Neural progenitor cell (in vitro differentiated cells): ENCODE measurements at regions not wholly inside any gene's neighbourhood (a gene's known extent, or its start where the extent isn't known, plus 50 kb on each side); places are given as distances from the start of the nearest gene placed in this dataset.

Experiments used
- DNase-seq: peaks from one replicate; pipeline ENCODE4 v3.0.0-alpha.2; 2016; ENCODE audit warnings: low spot score
- H2AFZ ChIP-seq: fragments of 200-600 bp; sonication (generic); replicated peaks from 2 replicates; pipeline ENCODE4 v1.6.1; 2016; ENCODE audit warnings: antibody characterized with exemption
- H3F3A ChIP-seq: fragments of 200-600 bp; sonication (generic); 2 replicates; pipeline ENCODE4 v1.6.1; 2016; ENCODE audit warnings: antibody characterized with exemption, low read depth
- H3K27ac ChIP-seq: fragments of 200-600 bp; sonication (generic); 2 replicates; pipeline ENCODE4 v1.5.1; 2016; ENCODE audit warnings: mild to moderate bottlenecking
- H3K27me3 ChIP-seq: fragments of 200-600 bp; sonication (generic); 2 replicates; pipeline ENCODE4 v1.6.1; 2016; ENCODE audit warnings: mild to moderate bottlenecking, moderate library complexity
- H3K36me3 ChIP-seq: fragments of 200-600 bp; sonication (generic); 2 replicates; pipeline ENCODE4 v1.5.1; 2016
- H3K4me1 ChIP-seq: fragments of 200-600 bp; sonication (generic); 2 replicates; pipeline ENCODE4 v1.6.1; 2016; ENCODE audit warnings: mixed run types
- H3K4me2 ChIP-seq: fragments of 200-600 bp; sonication (generic); 2 replicates; pipeline ENCODE4 v1.6.1; 2016
- H3K4me3 ChIP-seq: fragments of 200-600 bp; sonication (generic); 2 replicates; pipeline ENCODE4 v1.5.1; 2016
- H3K79me2 ChIP-seq: fragments of 200-600 bp; sonication (generic); 2 replicates; pipeline ENCODE4 v1.6.1; 2016; ENCODE audit warnings: low read depth
- H3K9ac ChIP-seq: fragments of 200-600 bp; sonication (generic); 2 replicates; pipeline ENCODE4 v1.6.1; 2016
- H3K9me3 ChIP-seq: fragments of 200-600 bp; sonication (generic); 2 replicates; pipeline ENCODE4 v1.5.1; 2016; ENCODE audit warnings: low read depth
- H4K20me1 ChIP-seq: fragments of 200-600 bp; sonication (generic); 2 replicates; pipeline ENCODE4 v1.6.1; 2016; ENCODE audit warnings: low read depth
- H3K27ac Mint-ChIP-seq: 3 replicates; pipeline ENCODE4 v1.8.0; 2021; ENCODE audit warnings: mixed read lengths
- H3K27me3 Mint-ChIP-seq: 2 replicates; pipeline ENCODE4 v1.8.0; 2022; ENCODE audit warnings: low read depth, mild to moderate bottlenecking, inconsistent platforms, moderate library complexity, mixed read lengths; ENCODE audit not compliant: insufficient read depth
- H3K36me3 Mint-ChIP-seq: 3 replicates; pipeline ENCODE4 v1.8.0; 2021; ENCODE audit warnings: mixed read lengths
- H3K4me1 Mint-ChIP-seq: 3 replicates; pipeline ENCODE4 v1.8.0; 2021; ENCODE audit warnings: mixed read lengths
- H3K4me3 Mint-ChIP-seq: 3 replicates; pipeline ENCODE4 v1.8.0; 2021; ENCODE audit warnings: mild to moderate bottlenecking, moderate library complexity, mixed read lengths
- H3K9me3 Mint-ChIP-seq: 3 replicates; pipeline ENCODE4 v1.8.0; 2020; ENCODE audit warnings: mixed read lengths
- CTCF ChIP-seq: fragments of 200-600 bp; sonication (generic); IDR thresholded peaks from 2 replicates; pipeline ENCODE4 v1.5.1; 2017; ENCODE audit warnings: antibody characterized with exemption, mild to moderate bottlenecking
- EZH2 ChIP-seq: fragments of 200-600 bp; sonication (generic); IDR thresholded peaks from 2 replicates; pipeline ENCODE4 v1.6.1; 2017; ENCODE audit warnings: antibody characterized with exemption, mild to moderate bottlenecking, moderate library complexity
- EZH2phosphoT487 ChIP-seq: fragments of 200-600 bp; sonication (generic); IDR thresholded peaks from 2 replicates; pipeline ENCODE4 v1.6.1; 2017; ENCODE audit warnings: antibody characterized with exemption

- Mint-ChIP-seq H3K4me3 (no peak overlapping the region), H3K27me3 (no peaks in the 10 kb centered on the region), H3K9me3 (peaks cover 7% of the 10 kb centered on the region), H3K36me3 (no peaks in the 10 kb centered on the region), H3K4me1 (no peaks in the 10 kb centered on the region), H3K27ac (no peak overlapping the region)
- no peaks in the 10 kb centered on the region for H3K79me2 ChIP-seq
- no peak overlapping the region for H3K9ac ChIP-seq
- TF ChIP-seq EZH2 (no peak), EZH2phosphoT487 (no peak), CTCF (no peak)
- no peak overlapping the region for H3K4me3 ChIP-seq
- H3K4me1 ChIP-seq = no peaks in the 10 kb centered on the region
- H3K4me2 ChIP-seq = no peak overlapping the region
- H3K9me3 ChIP-seq = no peaks in the 10 kb centered on the region
- no peak for DNase-seq
- no peaks in the 10 kb centered on the region for H3K27me3 ChIP-seq
- no peak overlapping the region for H3K27ac ChIP-seq
- no peak overlapping the region for H2AFZ ChIP-seq
- H3F3A ChIP-seq = no peaks in the 10 kb centered on the region
- no peaks in the 10 kb centered on the region for H4K20me1 ChIP-seq
- H3K36me3 ChIP-seq = no peaks in the 10 kb centered on the region
Measured at GRCh38 chr5:106028314-106028713, 1642.4 kb downstream of the EFNA5 start.

DNA sequence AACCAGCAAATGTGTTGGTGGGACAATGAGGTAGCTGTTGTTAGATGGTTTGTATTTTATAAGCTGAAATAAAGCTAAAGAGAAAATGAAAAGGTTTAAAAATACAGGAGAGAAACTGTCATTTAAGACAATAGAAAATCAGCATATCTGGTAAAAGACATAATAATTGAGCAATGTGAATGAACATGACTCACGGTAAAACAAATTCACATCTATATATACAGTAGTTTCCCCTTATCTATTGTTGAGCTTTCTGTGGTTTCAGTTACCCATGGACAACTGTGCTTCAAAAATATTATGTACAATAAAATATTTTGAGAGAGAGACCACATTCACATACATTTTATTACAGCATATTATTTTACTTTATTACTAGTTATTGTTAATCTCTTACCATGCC, 1649.8 kb downstream of the EFNA5 start:
- Histone ChIP-seq H3K4me3 (no peak overlapping the region), H3K27me3 (no peaks in the 10 kb centered on the region), H3K9me3 (no peaks in the 10 kb centered on the region), H3K4me2 (no peak overlapping the region), H2AFZ (no peak overlapping the region), H3K27ac (no peak overlapping the region), H3K4me1 (no peaks in the 10 kb centered on the region), H3K9ac (no peak overlapping the region), H4K20me1 (no peaks in the 10 kb centered on the region), H3K79me2 (no peaks in the 10 kb centered on the region), H3F3A (no peaks in the 10 kb centered on the region), H3K36me3 (no peaks in the 10 kb centered on the region)
- Mint-ChIP-seq H3K9me3 (no peaks in the 10 kb centered on the region), H3K36me3 (no peaks in the 10 kb centered on the region), H3K4me1 (no peaks in the 10 kb centered on the region), H3K27ac (no peak overlapping the region), H3K27me3 (no peaks in the 10 kb centered on the region), H3K4me3 (no peak overlapping the region)
- TF ChIP-seq EZH2 = no peak
- TF ChIP-seq CTCF = no peak
- no peak for TF ChIP-seq EZH2phosphoT487
- no peak for DNase-seq

DNA sequence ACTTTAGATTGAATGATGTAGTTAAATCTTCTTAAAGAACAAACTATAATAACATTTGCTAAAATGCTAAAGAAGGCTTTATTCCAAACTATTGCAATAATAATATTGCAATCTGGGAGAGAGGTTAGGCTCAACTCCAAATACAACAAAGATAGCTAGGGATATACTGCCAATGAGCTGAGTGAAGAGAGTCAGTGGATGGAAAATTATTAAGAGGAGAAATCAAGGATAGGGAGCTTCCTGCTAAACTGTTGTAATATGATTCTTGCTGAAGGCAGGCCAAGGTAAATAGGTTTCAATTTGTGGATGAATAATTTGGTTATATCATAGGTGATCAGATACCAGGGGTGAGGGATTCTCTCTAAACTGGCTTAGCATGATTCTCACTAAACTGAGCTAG, 1651.5 kb downstream of the EFNA5 start:
- Mint-ChIP-seq H3K27ac (no peak overlapping the region), H3K36me3 (no peaks in the 10 kb centered on the region), H3K27me3 (no peaks in the 10 kb centered on the region), H3K4me3 (no peak overlapping the region), H3K9me3 (no peaks in the 10 kb centered on the region), H3K4me1 (no peaks in the 10 kb centered on the region)
- Histone ChIP-seq H3K79me2 (no peaks in the 10 kb centered on the region), H3K9ac (no peak overlapping the region), H3K4me1 (no peaks in the 10 kb centered on the region), H3K9me3 (no peaks in the 10 kb centered on the region), H3K27me3 (no peaks in the 10 kb centered on the region), H2AFZ (no peak overlapping the region), H3K4me2 (no peak overlapping the region), H3K4me3 (no peak overlapping the region), H3K36me3 (no peaks in the 10 kb centered on the region), H3K27ac (no peak overlapping the region), H4K20me1 (no peaks in the 10 kb centered on the region), H3F3A (no peaks in the 10 kb centered on the region)
- DNase-seq = no peak
- TF ChIP-seq EZH2phosphoT487 = no peak
- TF ChIP-seq EZH2 = no peak
- TF ChIP-seq CTCF = no peak
